K562 (cell line): ENCODE measurements at regions not wholly inside any gene's neighbourhood (a gene's known extent, or its start where the extent isn't known, plus 50 kb on each side); places are given as distances from the start of the nearest gene placed in this dataset.

Source experiments
- ATAC-seq: fragments of 200-7000 bp; cut with Tn5 transposase; 3 replicates; pipeline ENCODE4 v1.9.1; 2020; ENCODE audit warnings: moderate library complexity
- BruUV-seq: library from RNA; stranded (reverse); fragments of 400-500 nt; replicated peaks from 2 replicates; lab custom pipeline; 2021; lab: Mats Ljungman, UMichigan
- CTCF ChIA-PET: fragments of 300-600 bp; formaldehyde crosslinking; extraction: SDS; loops from one replicate; lab custom pipeline; 2021; ENCODE audit warnings: low intra/inter-chr PET ratio; lab: Yijun Ruan, JAX
- POLR2A ChIA-PET: fragments of 300-600, 350-650 bp; sonication (Branson Sonifier 250); formaldehyde crosslinking; extraction: SDS; loops from one replicate; lab custom pipeline; 2021; ENCODE audit warnings: antibody characterized with exemption, inconsistent platforms; lab: Yijun Ruan, JAX
- DNase-seq, 4 experiments: peaks; one replicate each; pipeline versions ENCODE4 v3.0.0 to v3.0.0-alpha.2; 2011 to 2018; ENCODE audit warnings: low spot score in 3 of 4, mixed read lengths in 3 of 4; ENCODE audit errors: extremely low read depth in 1 of 4
- FAIRE-seq: peaks from 2 replicates; lab custom pipeline; 2011; peaks lifted over from hg19 to GRCh38; lab: Jason Lieb, UNC
- H2AFZ ChIP-seq: 2 replicates; pipeline ENCODE4 v1.6.0; 2011; ENCODE audit warnings: low read depth, low read length, control low read depth, inconsistent platforms
- H3K27ac ChIP-seq: fragments of 200-600 bp; 3 replicates; pipeline ENCODE4 v1.8.0; 2011; ENCODE audit warnings: low read depth, mild to moderate bottlenecking, control low read depth, inconsistent platforms, low read length, moderate library complexity, mixed read lengths; ENCODE audit errors: extremely low read depth
- H3K27me3 ChIP-seq, 2 experiments: fragments of 300-600 bp in 1 of 2; 2 replicates in 1 of 2; 3 replicates in 1 of 2; pipeline versions ENCODE4 v1.6.0 to v1.8.0; 2011; ENCODE audit warnings: inconsistent platforms in 2 of 2, low read length in 2 of 2, mild to moderate bottlenecking in 1 of 2, mixed read lengths in 1 of 2, moderate library complexity in 1 of 2; ENCODE audit not compliant: control insufficient read depth in 2 of 2, insufficient read depth in 2 of 2
- H3K36me3 ChIP-seq: fragments of 300-600 bp; 3 replicates; pipeline ENCODE4 v1.8.0; 2011; ENCODE audit warnings: mild to moderate bottlenecking, low read length, inconsistent platforms; ENCODE audit not compliant: control insufficient read depth, insufficient read depth
- H3K4me1 ChIP-seq, 2 experiments: fragments of 200-600 bp in 1 of 2; replicated peaks in 1 of 2; 2 replicates in 1 of 2; 3 replicates in 1 of 2; pipeline versions ENCODE4 v1.5.1 to v1.8.0; 2011; ENCODE audit warnings: inconsistent platforms in 2 of 2, low read length in 2 of 2, mild to moderate bottlenecking in 1 of 2, mixed read lengths in 1 of 2, moderate library complexity in 1 of 2; ENCODE audit not compliant: control insufficient read depth in 2 of 2, insufficient read depth in 2 of 2
- H3K4me2 ChIP-seq: 2 replicates; pipeline ENCODE4 v1.6.1; 2011; ENCODE audit warnings: low read length, control low read depth, inconsistent platforms, mixed read lengths; ENCODE audit not compliant: insufficient read depth
- H3K4me3 ChIP-seq: fragments of 200-600 bp; sonication (generic), shearing (Covaris generic); 2 replicates; pipeline ENCODE4 v1.5.1; 2016; ENCODE audit warnings: control low read depth, inconsistent platforms
- H3K79me2 ChIP-seq: fragments of 200-600 bp; 3 replicates; pipeline ENCODE4 v1.8.0; 2011; ENCODE audit warnings: low read length, inconsistent platforms; ENCODE audit not compliant: control insufficient read depth, insufficient read depth
- H3K9ac ChIP-seq, 2 experiments: 2 replicates each; pipeline versions ENCODE4 v1.6.0 to v1.6.1; 2011; ENCODE audit warnings: low read depth in 2 of 2, low read length in 2 of 2, control low read depth in 1 of 2, inconsistent platforms in 1 of 2, mild to moderate bottlenecking in 1 of 2, mixed read lengths in 1 of 2; ENCODE audit not compliant: insufficient read depth in 1 of 2
- H3K9me1 ChIP-seq: one replicate; pipeline ENCODE4 v1.6.0; 2011; ENCODE audit warnings: inconsistent platforms, mild to moderate bottlenecking, low read length, moderate library complexity; ENCODE audit not compliant: control insufficient read depth, insufficient read depth
- H3K9me3 ChIP-seq: replicated peaks from 2 replicates; pipeline ENCODE4 v1.5.1; 2011; ENCODE audit warnings: low read depth, low read length, inconsistent platforms; ENCODE audit not compliant: control insufficient read depth, insufficient read depth
- H4K20me1 ChIP-seq: replicated peaks from 2 replicates; pipeline ENCODE4 v1.6.1; 2011; ENCODE audit warnings: low read length, inconsistent platforms, mixed read lengths; ENCODE audit not compliant: control insufficient read depth, insufficient read depth
- IRF1 ChIP-seq: sonication (generic); formaldehyde crosslinking; IDR thresholded peaks from 2 replicates; pipeline ENCODE4 v1.8.0; 2022; ENCODE audit warnings: missing genetic modification reagents, mild to moderate bottlenecking, borderline replicate concordance
- POU5F1 ChIP-seq: fragments of 150-350 bp; IDR thresholded peaks from 2 replicates; pipeline ENCODE4 v1.6.1; 2014; ENCODE audit warnings: borderline replicate concordance, low read length, low read depth, mild to moderate bottlenecking; ENCODE audit not compliant: partially characterized antibody
- ZBTB43 ChIP-seq: sonication (generic); formaldehyde crosslinking; IDR thresholded peaks from 2 replicates; pipeline ENCODE4 v1.8.0; 2023; ENCODE audit warnings: mild to moderate bottlenecking, missing genetic modification reagents
- ZSCAN29 ChIP-seq: fragments of 450-650 bp; IDR thresholded peaks from 2 replicates; pipeline ENCODE4 v1.6.1; 2017
- WGBS: fragments of 100-300 bp; shearing (Covaris generic); methylation state at CpG from one replicate; pipeline ENCODE4 v1.1.6; 2016; ENCODE audit warnings: low coverage, mixed read lengths; ENCODE audit not compliant: insufficient coverage; ENCODE audit errors: missing lambda C conversion rate; 5-methylcytosine and 5-hydroxymethylcytosine counted together
- in situ Hi-C: fragments of 300-500 bp; cut with MboI; formaldehyde crosslinking; loops from 4 replicates; pipeline ENCODE4 v1.15.0; 2018; ENCODE audit warnings: inconsistent platforms, mixed read lengths
- intact Hi-C: fragments of 100-400 bp; cut with micrococcal nuclease; formaldehyde crosslinking; loops from 2 replicates; pipeline ENCODE4 v1.14.2; 2022

- TF ChIP-seq ZBTB43 (CRISPR knock-in tag) (no peak), IRF1 (CRISPR knock-in tag) (no peak)
These were observed 482.6 kb upstream of the ZFHX3 start (continued) for GRCh38 chr16:73530529-73530928.

GRCh38 chr16:73529303-73530012 lies 481.5 kb upstream of the ZFHX3 start:
- H3K4me1 ChIP-seq: no peaks in the 10 kb centered on the region
- TF ChIP-seq ZSCAN29 (no peak), POU5F1 (no peak)
- no peak overlapping the region for H3K4me2 ChIP-seq
- no peak for DNase-seq
- H3K9me3 ChIP-seq: no peaks in the 10 kb centered on the region
- CTCF ChIA-PET: no interaction called here
- BruUV-seq: no TSS peak
- no peak overlapping the region for H2AFZ ChIP-seq
- POLR2A ChIA-PET: no interaction called here
- no peak overlapping the region for H3K27ac ChIP-seq
- WGBS: under 1% methylated on average over 11 of the region's 11 CpGs
- ATAC-seq: no peak
- no peaks in the 10 kb centered on the region for H3K36me3 ChIP-seq
- intact Hi-C loops: no loop called here
- no peaks in the 10 kb centered on the region for H3K79me2 ChIP-seq
- no peak for FAIRE-seq
- no peak overlapping the region for H3K9ac ChIP-seq
- in situ Hi-C loops: no loop called here
- H3K9me1 ChIP-seq: no peaks in the 10 kb centered on the region
- H3K27me3 ChIP-seq: no peaks in the 10 kb centered on the region
- H4K20me1 ChIP-seq: no peaks in the 10 kb centered on the region; the same call in 1 of the 2 replicates
- no peak overlapping the region for H3K4me3 ChIP-seq
